ENCODE measurements at regions not wholly inside any gene's neighbourhood (a gene's known extent, or its start where the extent isn't known, plus 50 kb on each side); places are given as distances from the start of the nearest gene placed in this dataset.

- no peaks in the 10 kb centered on the region for H3K27me3 ChIP-seq
- in situ Hi-C loops (cut with MboI; ENCODE audit: low sequenced_read_pairs in 4 of 4) = no loop called here
Measured at GRCh38 chr12:5343711-5344110, 88.2 kb upstream of the NTF3 start.

GRCh38 chr12:5344131-5344530 is 87.8 kb upstream of the NTF3 start:
- H3K4me3 ChIP-seq = no peak overlapping the region
- H3K4me1 ChIP-seq = no peaks in the 10 kb centered on the region
- no peaks in the 10 kb centered on the region for H3K36me3 ChIP-seq
- DNase-seq (no peak), ATAC-seq (no peak)
- TF ChIP-seq CTCF (IDR thresholded peaks at IDR 0.05 in 4 of 5, conservative IDR thresholded peaks at IDR 0.05 in 1 of 5) (no peak), POLR2A (IDR thresholded peaks at IDR 0.05) (no peak)
- H3K27me3 ChIP-seq = no peaks in the 10 kb centered on the region
- intact Hi-C loops (cut with DNase I; ENCODE audit: low total_unique reads) (no loop called here), in situ Hi-C loops (cut with MboI; ENCODE audit: low sequenced_read_pairs in 4 of 4) (no loop called here)
- no peak overlapping the region for H3K27ac ChIP-seq
- no peaks in the 10 kb centered on the region for H3K9me3 ChIP-seq

More at GRCh38 chr12:5343711-5344110, 88.2 kb upstream of the NTF3 start:
- Histone ChIP-seq H3K4me1 (no peaks in the 10 kb centered on the region), H3K4me3 (no peak overlapping the region), H3K27ac (no peak overlapping the region), H3K36me3 (no peaks in the 10 kb centered on the region), H3K9me3 (no peaks in the 10 kb centered on the region)
- intact Hi-C loops (cut with DNase I; ENCODE audit: low total_unique reads) = no loop called here
- no peak for ATAC-seq
- DNase-seq = no peak
- TF ChIP-seq CTCF (IDR thresholded peaks at IDR 0.05 in 4 of 5, conservative IDR thresholded peaks at IDR 0.05 in 1 of 5) (no peak), POLR2A (IDR thresholded peaks at IDR 0.05) (no peak)

GRCh38 chr12:5345534-5345933 is 86.4 kb upstream of the NTF3 start:
- H3K9me3 ChIP-seq = no peaks in the 10 kb centered on the region
- intact Hi-C loops (cut with DNase I; ENCODE audit: low total_unique reads) (no loop called here), in situ Hi-C loops (cut with MboI; ENCODE audit: low sequenced_read_pairs in 4 of 4) (no loop called here)
- no peak for DNase-seq
- no peaks in the 10 kb centered on the region for H3K4me1 ChIP-seq
- TF ChIP-seq POLR2A (IDR thresholded peaks at IDR 0.05) = no peak
- no peak for TF ChIP-seq CTCF (IDR thresholded peaks at IDR 0.05 in 4 of 5, conservative IDR thresholded peaks at IDR 0.05 in 1 of 5)
- H3K4me3 ChIP-seq = no peak overlapping the region
- no peak for ATAC-seq
- no peak overlapping the region for H3K27ac ChIP-seq
- no peaks in the 10 kb centered on the region for H3K36me3 ChIP-seq
- no peaks in the 10 kb centered on the region for H3K27me3 ChIP-seq

- H3K4me1 ChIP-seq = no peaks in the 10 kb centered on the region
- intact Hi-C loops (cut with DNase I; ENCODE audit: low total_unique reads) (no loop called here), in situ Hi-C loops (cut with MboI; ENCODE audit: low sequenced_read_pairs in 4 of 4) (no loop called here)
- TF ChIP-seq CTCF (IDR thresholded peaks at IDR 0.05 in 4 of 5, conservative IDR thresholded peaks at IDR 0.05 in 1 of 5) = no peak
- TF ChIP-seq POLR2A (IDR thresholded peaks at IDR 0.05) = no peak
- H3K27me3 ChIP-seq = no peaks in the 10 kb centered on the region
- DNase-seq (no peak), ATAC-seq (no peak)
- H3K27ac ChIP-seq = no peak overlapping the region
- no peak overlapping the region for H3K4me3 ChIP-seq
- no peaks in the 10 kb centered on the region for H3K36me3 ChIP-seq
- no peaks in the 10 kb centered on the region for H3K9me3 ChIP-seq
Measured at GRCh38 chr12:5348057-5348456, 83.9 kb upstream of the NTF3 start.

GRCh38 chr12:5348491-5348890 is 83.4 kb upstream of the NTF3 start:
- in situ Hi-C loops (cut with MboI; ENCODE audit: low sequenced_read_pairs in 4 of 4) = no loop called here
- no peaks in the 10 kb centered on the region for H3K36me3 ChIP-seq
- intact Hi-C loops (cut with DNase I; ENCODE audit: low total_unique reads) = no loop called here
- no peak for TF ChIP-seq CTCF (IDR thresholded peaks at IDR 0.05 in 4 of 5, conservative IDR thresholded peaks at IDR 0.05 in 1 of 5)
- no peak for TF ChIP-seq POLR2A (IDR thresholded peaks at IDR 0.05)
- H3K9me3 ChIP-seq = no peaks in the 10 kb centered on the region
- H3K4me3 ChIP-seq = no peak overlapping the region
- H3K4me1 ChIP-seq = no peaks in the 10 kb centered on the region
- H3K27me3 ChIP-seq = no peaks in the 10 kb centered on the region
- ATAC-seq (no peak), DNase-seq (no peak)
- H3K27ac ChIP-seq = no peak overlapping the region

Measured in gastrocnemius medialis (tissue), 4 donors.